KMS-11 (cell line): ENCODE measurements at regions not wholly inside any gene's neighbourhood (a gene's known extent, or its start where the extent isn't known, plus 50 kb on each side); places are given as distances from the start of the nearest gene placed in this dataset.

Experiments used
- H2AFZ ChIP-seq: fragments of 200-600 bp; sonication (generic); 2 replicates; pipeline ENCODE4 v1.6.1; 2016; ENCODE audit warnings: antibody characterized with exemption, mixed run types, low read depth
- H3K27ac ChIP-seq: fragments of 200-600 bp; sonication (generic); 2 replicates; pipeline ENCODE4 v1.6.1; 2016; ENCODE audit warnings: mild to moderate bottlenecking, mixed run types
- H3K27me3 ChIP-seq: fragments of 200-600 bp; sonication (generic); 2 replicates; pipeline ENCODE4 v1.6.1; 2017; ENCODE audit warnings: mild to moderate bottlenecking, low read depth, mixed run types, moderate library complexity; ENCODE audit not compliant: insufficient read depth
- H3K36me3 ChIP-seq: fragments of 200-600 bp; sonication (generic); 2 replicates; pipeline ENCODE4 v1.6.1; 2017; ENCODE audit warnings: mild to moderate bottlenecking, mixed run types; ENCODE audit not compliant: insufficient read depth
- H3K4me1 ChIP-seq: fragments of 200-600 bp; sonication (generic); 2 replicates; pipeline ENCODE4 v1.6.1; 2016; ENCODE audit warnings: mild to moderate bottlenecking, low read depth, mixed run types; ENCODE audit not compliant: poor library complexity, severe bottlenecking
- H3K4me2 ChIP-seq: fragments of 200-600 bp; sonication (generic); 2 replicates; pipeline ENCODE4 v1.7.0; 2016; ENCODE audit warnings: mild to moderate bottlenecking, mixed run types
- H3K4me3 ChIP-seq: fragments of 200-600 bp; sonication (generic); IDR thresholded peaks from 2 replicates; pipeline ENCODE4 v1.6.1; 2017; ENCODE audit warnings: low read depth, low read length, mixed read lengths; ENCODE audit not compliant: insufficient read depth
- H3K79me2 ChIP-seq: fragments of 200-600 bp; sonication (generic); 2 replicates; pipeline ENCODE4 v1.6.1; 2016; ENCODE audit warnings: low read depth, mixed run types; ENCODE audit not compliant: insufficient read depth
- H3K9ac ChIP-seq: fragments of 200-600 bp; sonication (generic); 2 replicates; pipeline ENCODE4 v1.6.1; 2016; ENCODE audit warnings: mild to moderate bottlenecking, mixed run types
- H4K20me1 ChIP-seq: fragments of 200-600 bp; sonication (generic); 2 replicates; pipeline ENCODE4 v1.6.1; 2016; ENCODE audit warnings: mild to moderate bottlenecking, mixed run types; ENCODE audit not compliant: insufficient read depth
- CTCF ChIP-seq: fragments of 200-600 bp; sonication (generic); conservative IDR thresholded peaks from 2 replicates; pipeline ENCODE4 v1.6.1; 2017; ENCODE audit warnings: low read depth, mild to moderate bottlenecking, antibody characterized with exemption, low read length, moderate library complexity, mixed read lengths

GRCh38 chrX:14420841-14421240, 108.5 kb upstream of the GLRA2 start:
- Histone ChIP-seq H3K4me2 (no peak overlapping the region), H4K20me1 (no peaks in the 10 kb centered on the region), H3K27ac (no peak overlapping the region), H3K36me3 (no peaks in the 10 kb centered on the region), H3K79me2 (no peaks in the 10 kb centered on the region), H3K4me3 (no peak overlapping the region), H2AFZ (no peak overlapping the region), H3K27me3 (no peaks in the 10 kb centered on the region), H3K9ac (no peak overlapping the region), H3K4me1 (no peaks in the 10 kb centered on the region)
- TF ChIP-seq CTCF: no peak

GRCh38 chrX:14412686-14413085, 116.7 kb upstream of the GLRA2 start:
- no peak overlapping the region for H2AFZ ChIP-seq
- H3K9ac ChIP-seq: no peak overlapping the region
- no peaks in the 10 kb centered on the region for H3K36me3 ChIP-seq
- H3K27ac ChIP-seq: no peak overlapping the region
- no peak for TF ChIP-seq CTCF
- no peaks in the 10 kb centered on the region for H3K27me3 ChIP-seq
- H3K79me2 ChIP-seq: no peaks in the 10 kb centered on the region
- H3K4me2 ChIP-seq: no peak overlapping the region
- no peak overlapping the region for H3K4me3 ChIP-seq
- no peaks in the 10 kb centered on the region for H4K20me1 ChIP-seq
- no peaks in the 10 kb centered on the region for H3K4me1 ChIP-seq

GRCh38 chrX:14411326-14411725, 118.0 kb upstream of the GLRA2 start:
- Histone ChIP-seq H2AFZ (no peak overlapping the region), H3K36me3 (no peaks in the 10 kb centered on the region), H3K9ac (no peak overlapping the region), H3K27ac (no peak overlapping the region), H3K4me3 (no peak overlapping the region), H3K79me2 (no peaks in the 10 kb centered on the region), H3K4me2 (no peak overlapping the region), H4K20me1 (no peaks in the 10 kb centered on the region), H3K27me3 (no peaks in the 10 kb centered on the region), H3K4me1 (no peaks in the 10 kb centered on the region)
- no peak for TF ChIP-seq CTCF

GRCh38 chrX:14409341-14409740, 120.0 kb upstream of the GLRA2 start:
- Histone ChIP-seq H3K36me3 (no peaks in the 10 kb centered on the region), H3K9ac (no peak overlapping the region), H3K4me1 (no peaks in the 10 kb centered on the region), H3K4me3 (no peak overlapping the region), H4K20me1 (no peaks in the 10 kb centered on the region), H3K27me3 (no peaks in the 10 kb centered on the region), H3K4me2 (no peak overlapping the region), H3K27ac (no peak overlapping the region), H3K79me2 (no peaks in the 10 kb centered on the region), H2AFZ (no peak overlapping the region)
- no peak for TF ChIP-seq CTCF

- Histone ChIP-seq H2AFZ (no peak overlapping the region), H3K4me3 (no peak overlapping the region), H3K36me3 (no peaks in the 10 kb centered on the region)
These were observed 123.1 kb upstream of the GLRA2 start for GRCh38 chrX:14406225-14406624.

More at GRCh38 chrX:14406225-14406624, 123.1 kb upstream of the GLRA2 start:
- H3K4me2 ChIP-seq: no peak overlapping the region
- H3K27me3 ChIP-seq: no peaks in the 10 kb centered on the region
- H3K79me2 ChIP-seq: no peaks in the 10 kb centered on the region
- TF ChIP-seq CTCF: no peak
- H3K27ac ChIP-seq: no peak overlapping the region
- no peaks in the 10 kb centered on the region for H3K4me1 ChIP-seq
- no peaks in the 10 kb centered on the region for H4K20me1 ChIP-seq
- H3K9ac ChIP-seq: no peak overlapping the region
